Aorta (tissue), 5 donors: ENCODE measurements at regions not wholly inside any gene's neighbourhood (a gene's known extent, or its start where the extent isn't known, plus 50 kb on each side); places are given as distances from the start of the nearest gene placed in this dataset.

Source experiments
- ATAC-seq: fragments of 200-7000 bp; cut with Tn5 transposase; one replicate; pipeline ENCODE4 v1.9.1; 2022; ENCODE audit warnings: moderate library complexity; ENCODE audit not compliant: low FRiP score
- DNase-seq, 2 donors: peaks; one replicate each; pipeline ENCODE4 v3.0.0-alpha.2; 2020
- H3K27ac ChIP-seq, 2 donors: one replicate each; pipeline ENCODE4 v1.5.1; 2013; ENCODE audit warnings: low read length in 2 of 2, mild to moderate bottlenecking in 2 of 2, moderate library complexity in 2 of 2, control low read depth in 1 of 2, inconsistent platforms in 1 of 2, low read depth in 1 of 2
- H3K27me3 ChIP-seq, 2 donors: one replicate each; pipeline ENCODE4 v1.6.1; 2013; ENCODE audit warnings: control low read depth in 1 of 2, low read length in 1 of 2, mild to moderate bottlenecking in 1 of 2, moderate library complexity in 1 of 2; ENCODE audit not compliant: insufficient read depth in 2 of 2, control insufficient read depth in 1 of 2
- H3K36me3 ChIP-seq, 2 donors: one replicate each; pipeline ENCODE4 v1.6.1; 2013; ENCODE audit warnings: control low read depth in 1 of 2, low read length in 1 of 2, mild to moderate bottlenecking in 1 of 2; ENCODE audit not compliant: insufficient read depth in 2 of 2, control insufficient read depth in 1 of 2
- H3K4me1 ChIP-seq, 2 donors: one replicate each; pipeline ENCODE4 v1.6.1; 2013; ENCODE audit warnings: low read length in 2 of 2, control low read depth in 1 of 2, mild to moderate bottlenecking in 1 of 2, moderate library complexity in 1 of 2; ENCODE audit not compliant: insufficient read depth in 2 of 2, control insufficient read depth in 1 of 2
- H3K4me3 ChIP-seq, 2 donors: one replicate each; pipeline ENCODE4 v1.5.1; 2013; ENCODE audit warnings: low read length in 2 of 2, control low read depth in 1 of 2, mild to moderate bottlenecking in 1 of 2
- H3K9me3 ChIP-seq: one replicate; pipeline ENCODE4 v1.6.1; 2013; ENCODE audit warnings: mild to moderate bottlenecking, low read length; ENCODE audit not compliant: control insufficient read depth
- WGBS, 2 donors: extraction: QIAGEN DNeasy Blood & Tissue Kit; methylation state at CpG; one replicate each; pipeline ENCODE4 v1.1.7; 2013; 5-methylcytosine and 5-hydroxymethylcytosine counted together
- intact Hi-C, 2 donors: fragments of 100-400 bp; cut with DNase I; formaldehyde crosslinking; loops; one replicate each; pipeline versions ENCODE4 v1.14.2 to v1.15.0; 2022
- donor health status: healthy with polysubstance abuse.
- donor health status: Bipolar disorder and iron deficiency.
- donor health status: DM: no; HTN: no; CAD: no.
- donor health status: DM: no; HTN: no; CAD: no.
- donor health status: DM: yes; HTN: yes; CAD: no.

DNA sequence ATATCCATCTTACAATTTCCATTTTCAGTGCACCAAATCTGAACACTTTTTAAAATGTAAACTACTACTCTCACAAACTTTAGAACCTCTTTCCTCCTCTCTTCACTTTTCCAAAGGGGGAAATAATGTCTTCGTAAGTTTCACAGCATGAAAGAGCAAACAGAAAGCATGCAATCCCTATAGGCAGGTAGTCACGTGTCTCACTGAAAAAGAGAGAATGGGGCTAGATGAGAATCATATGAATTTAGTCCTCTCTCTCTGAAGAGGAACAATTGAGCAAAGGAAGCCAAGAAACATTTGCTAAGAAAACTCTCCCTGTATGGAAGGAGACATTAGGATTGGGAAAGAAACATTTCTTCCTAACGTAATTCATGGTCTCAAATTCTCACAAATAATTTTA lies 613.9 kb downstream of the PLA2G4A start:
- Histone ChIP-seq H3K4me1 (no peaks in the 10 kb centered on the region), H3K36me3 (no peaks in the 10 kb centered on the region), H3K4me3 (no peak overlapping the region), H3K27me3 (no peaks in the 10 kb centered on the region), H3K9me3 (no peaks in the 10 kb centered on the region), H3K27ac (no peak overlapping the region)
- intact Hi-C loops: no loop called here
- no peak for DNase-seq
- 80 to 86% methylated on average over 3 of the region's 3 CpGs for WGBS, 2 donors
- ATAC-seq: no peak

DNA sequence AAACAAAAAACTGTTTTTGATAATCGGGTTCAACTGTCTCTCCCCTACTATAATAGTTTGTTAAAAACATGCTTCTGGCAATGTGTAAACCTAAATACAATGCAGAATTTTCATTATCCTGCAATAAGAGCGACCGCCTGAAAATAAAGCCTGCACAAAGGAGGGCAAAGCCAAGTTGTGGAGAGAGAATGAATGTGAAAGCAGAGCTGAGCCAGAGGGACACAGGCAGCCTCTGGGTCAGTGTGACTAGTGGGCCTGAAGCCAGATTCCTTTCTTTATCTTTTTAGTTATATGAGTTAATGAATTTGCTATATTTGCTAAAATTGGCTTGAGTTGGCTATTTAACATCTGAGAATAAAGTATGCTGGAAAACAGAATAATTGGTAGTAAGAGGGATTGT lies 615.2 kb downstream of the PLA2G4A start:
- 80 to 85% methylated on average over 3 of the region's 3 CpGs for WGBS, 2 donors
- no peak overlapping the region for H3K27ac ChIP-seq
- no peaks in the 10 kb centered on the region for H3K9me3 ChIP-seq
- H3K4me3 ChIP-seq: no peak overlapping the region
- H3K36me3 ChIP-seq: no peaks in the 10 kb centered on the region
- ATAC-seq: no peak
- intact Hi-C loops: no loop called here
- no peaks in the 10 kb centered on the region for H3K4me1 ChIP-seq
- no peaks in the 10 kb centered on the region for H3K27me3 ChIP-seq
- DNase-seq: no peak

- intact Hi-C loops: no loop called here
- ATAC-seq: no peak
These were observed 616.3 kb downstream of the PLA2G4A start for GRCh38 chr1:187445066-187445465.

GRCh38 chr1:187451238-187451637 lies 622.5 kb downstream of the PLA2G4A start:
- 94 to 96% methylated on average over 5 of the region's 5 CpGs for WGBS, 2 donors
- Histone ChIP-seq H3K4me3 (no peak overlapping the region), H3K27ac (no peak overlapping the region), H3K27me3 (no peaks in the 10 kb centered on the region), H3K9me3 (no peaks in the 10 kb centered on the region), H3K4me1 (no peaks in the 10 kb centered on the region), H3K36me3 (no peaks in the 10 kb centered on the region)
- intact Hi-C loops: no loop called here
- ATAC-seq: no peak
- no peak for DNase-seq

More at GRCh38 chr1:187445066-187445465, 616.3 kb downstream of the PLA2G4A start:
- Histone ChIP-seq H3K9me3 (no peaks in the 10 kb centered on the region), H3K4me1 (no peaks in the 10 kb centered on the region), H3K36me3 (no peaks in the 10 kb centered on the region), H3K27me3 (no peaks in the 10 kb centered on the region), H3K27ac (no peak overlapping the region), H3K4me3 (no peak overlapping the region)
- no peak for DNase-seq
- 92 to 95% methylated on average over 2 of the region's 2 CpGs for WGBS, 2 donors

DNA sequence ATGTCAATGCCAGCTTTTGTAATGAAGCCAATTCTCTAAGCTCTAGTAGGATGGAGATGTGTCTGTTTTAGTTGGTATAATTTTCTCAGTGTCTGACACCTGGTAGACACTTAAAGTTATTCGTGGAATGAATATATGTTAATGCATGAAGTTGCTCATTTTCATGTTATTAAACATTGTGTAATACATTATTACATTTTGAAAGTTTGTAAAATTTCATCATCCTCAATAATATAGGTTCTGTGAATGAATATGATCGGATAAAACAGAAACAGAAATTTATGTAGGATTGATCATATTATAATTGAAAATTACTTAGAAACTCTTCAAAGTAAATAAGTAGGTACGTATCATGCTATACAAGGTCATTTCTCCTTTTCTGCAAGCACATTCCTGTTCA lies 625.3 kb downstream of the PLA2G4A start:
- Histone ChIP-seq H3K9me3 (no peaks in the 10 kb centered on the region), H3K4me3 (no peak overlapping the region), H3K27me3 (no peaks in the 10 kb centered on the region), H3K4me1 (no peaks in the 10 kb centered on the region), H3K27ac (no peak overlapping the region), H3K36me3 (no peaks in the 10 kb centered on the region)
- WGBS, 2 donors: 93 to 94% methylated on average over 3 of the region's 3 CpGs
- no peak for DNase-seq
- intact Hi-C loops: no loop called here
- no peak for ATAC-seq

GRCh38 chr1:187456446-187456845 lies 627.7 kb downstream of the PLA2G4A start:
- intact Hi-C loops: no loop called here
- ATAC-seq (no peak), DNase-seq (no peak)
- Histone ChIP-seq H3K36me3 (no peaks in the 10 kb centered on the region), H3K4me1 (no peaks in the 10 kb centered on the region), H3K4me3 (no peak overlapping the region), H3K27ac (no peak overlapping the region), H3K9me3 (peaks cover 2% of the 10 kb centered on the region), H3K27me3 (no peaks in the 10 kb centered on the region)
- 73 to 76% methylated on average over 5 of the region's 5 CpGs for WGBS, 2 donors

- Histone ChIP-seq H3K9me3 (peaks cover 2% of the 10 kb centered on the region), H3K4me3 (no peak overlapping the region), H3K27ac (no peak overlapping the region), H3K4me1 (no peaks in the 10 kb centered on the region), H3K27me3 (no peaks in the 10 kb centered on the region), H3K36me3 (no peaks in the 10 kb centered on the region)
- ATAC-seq (no peak), DNase-seq (no peak)
- 86 to 91% methylated on average over 3 of the region's 3 CpGs for WGBS, 2 donors
- intact Hi-C loops: no loop called here
These were observed 631.3 kb downstream of the PLA2G4A start for GRCh38 chr1:187460093-187460492.

DNA sequence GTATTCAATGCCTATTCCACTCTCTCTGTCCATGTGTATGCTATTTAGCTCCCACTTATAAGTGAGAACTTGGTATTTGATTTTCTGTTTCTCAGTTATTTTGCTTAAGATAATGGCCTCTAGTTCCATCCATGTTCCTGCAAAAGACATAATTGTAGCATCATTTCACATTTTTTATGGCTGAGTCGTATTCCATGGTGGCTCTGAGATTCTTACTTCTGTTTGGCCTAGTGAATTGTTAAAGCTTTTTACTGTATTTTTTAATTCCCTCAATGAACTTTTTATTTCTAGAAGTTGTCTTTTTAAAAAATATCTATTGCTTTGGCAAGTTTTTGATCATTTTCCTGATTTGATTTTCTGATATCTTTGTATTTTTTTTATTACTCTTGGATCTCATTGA lies 635.6 kb downstream of the PLA2G4A start:
- Histone ChIP-seq H3K4me1 (no peaks in the 10 kb centered on the region), H3K27ac (no peak overlapping the region), H3K27me3 (no peaks in the 10 kb centered on the region), H3K36me3 (no peaks in the 10 kb centered on the region), H3K4me3 (no peak overlapping the region), H3K9me3 (peaks cover 6% of the 10 kb centered on the region)
- intact Hi-C loops: no loop called here
- no peak for DNase-seq
- WGBS, 2 donors: 92 to 97% methylated on average over 1 of the region's 1 CpG
- ATAC-seq: no peak

GRCh38 chr1:187465441-187465840 lies 636.7 kb downstream of the PLA2G4A start:
- ATAC-seq (peak; percentile 46), DNase-seq (no peak)
- Histone ChIP-seq H3K4me1 (no peaks in the 10 kb centered on the region), H3K27ac (no peak overlapping the region), H3K36me3 (no peaks in the 10 kb centered on the region), H3K4me3 (no peak overlapping the region), H3K9me3 (peaks cover 6% of the 10 kb centered on the region), H3K27me3 (no peaks in the 10 kb centered on the region)
- WGBS, 2 donors: 65 to 74% methylated on average over 2 of the region's 2 CpGs
- intact Hi-C loops: no loop called here
